HG03097 (cell line): ENCODE measurements at regions not wholly inside any gene's neighbourhood (a gene's known extent, or its start where the extent isn't known, plus 50 kb on each side); places are given as distances from the start of the nearest gene placed in this dataset.
"Not testable (repeated sequence)": the region's sequence is repeated elsewhere in the genome, so short reads cannot be mapped to it uniquely, and the experiment has no call there.

Source experiments
- ATAC-seq: cut with Tn5 transposase; IDR thresholded peaks from one replicate; pipeline ENCODE4 v1.9.1; 2021; ENCODE audit not compliant: unreplicated experiment, low FRiP score

DNA sequence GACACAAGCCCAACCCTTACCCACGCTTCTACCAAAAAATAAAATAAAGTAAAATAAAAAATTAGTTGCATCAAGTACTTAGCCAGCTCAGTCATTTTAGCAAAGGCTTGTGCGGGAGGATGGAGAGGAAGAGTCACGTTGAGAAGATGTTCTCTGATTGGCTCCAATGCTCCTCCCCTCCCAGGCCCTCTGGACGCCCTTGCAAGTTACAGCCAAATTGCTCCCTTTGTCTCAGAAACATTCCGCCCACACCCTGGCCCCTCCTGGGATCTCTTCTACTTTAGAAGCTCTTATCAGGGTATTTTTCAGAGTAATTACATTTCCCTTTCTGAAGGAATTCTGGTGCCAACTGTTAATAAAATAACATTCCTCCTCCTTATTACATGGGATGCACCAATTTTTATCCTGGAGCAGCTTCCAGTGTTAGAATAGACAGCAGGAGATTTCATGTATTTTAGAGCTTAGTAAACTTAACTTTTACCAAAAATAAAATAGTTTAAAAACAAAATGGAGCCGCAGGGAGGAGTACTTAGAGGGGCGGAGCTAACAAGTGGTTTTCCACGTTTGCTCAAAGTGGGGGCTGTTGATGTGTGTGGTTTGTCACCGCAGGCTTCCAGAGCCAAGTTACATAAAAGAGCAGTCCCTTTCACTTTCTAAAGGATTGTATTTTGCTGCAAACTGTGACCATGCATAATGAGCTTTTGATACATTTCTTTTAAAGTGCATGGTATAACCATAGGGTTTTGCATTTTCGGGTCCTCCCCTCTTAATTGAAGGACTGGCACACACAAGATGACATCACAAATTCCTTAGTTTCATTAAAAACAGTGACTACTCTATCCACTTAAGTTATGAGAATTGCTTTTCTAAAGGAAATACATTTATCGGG lies 71.7 kb upstream of the RAP1B start:
- ATAC-seq: no peak

DNA sequence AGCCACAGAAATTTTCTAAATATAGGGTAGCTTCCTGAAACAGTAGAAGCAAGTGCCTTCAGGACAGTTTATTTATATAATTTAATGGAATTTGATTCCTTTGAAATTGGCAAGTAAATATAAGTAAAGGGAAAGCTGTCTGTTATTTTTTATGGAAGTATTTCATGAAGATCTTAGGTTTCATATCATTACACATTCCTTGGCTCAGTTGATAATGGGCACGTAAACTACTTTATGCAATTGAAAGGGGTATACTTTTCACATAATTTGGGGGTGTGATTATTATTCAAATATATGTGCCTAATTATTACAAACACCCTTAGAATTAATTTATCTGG lies 71.1 kb upstream of the RAP1B start:
- ATAC-seq: no peak

DNA sequence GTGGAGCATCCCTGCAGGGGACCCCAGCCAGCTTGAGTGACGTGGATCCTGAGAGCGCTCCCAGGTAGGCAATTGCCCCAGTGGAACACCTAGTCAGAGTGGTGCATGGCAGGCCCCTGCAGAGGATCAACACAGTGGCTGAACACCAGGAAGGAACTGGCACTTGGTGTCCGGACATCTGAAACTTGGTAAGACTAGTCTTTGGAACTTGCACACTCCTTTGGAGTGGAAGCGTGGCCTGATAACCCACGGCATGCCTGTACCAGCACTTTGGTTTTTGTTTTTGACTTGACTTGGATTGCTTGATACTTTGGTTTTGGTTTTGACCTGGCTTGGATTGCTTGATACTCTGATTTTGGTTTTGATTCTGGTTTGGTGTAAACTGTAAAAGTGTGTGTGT lies 69.9 kb upstream of the RAP1B start:
- not testable (repeated sequence) for ATAC-seq

DNA sequence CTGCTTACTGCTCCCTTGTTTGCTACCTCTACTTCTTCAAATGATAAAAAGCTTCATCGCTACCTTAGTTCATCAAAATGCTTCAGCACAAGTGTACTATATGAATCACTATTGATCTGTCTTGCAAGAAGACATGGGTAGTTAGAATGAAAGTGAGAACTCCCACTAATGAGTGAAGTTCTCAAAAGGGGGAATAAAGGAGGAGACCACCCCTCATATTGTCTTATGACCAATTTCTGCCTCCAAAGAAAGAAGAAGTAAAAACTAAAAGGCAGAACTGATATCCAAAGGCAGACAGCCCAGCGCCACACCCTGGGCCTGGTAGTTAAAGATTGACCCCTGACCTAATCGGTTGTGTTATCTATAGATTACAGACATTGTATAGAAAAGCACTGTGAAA lies 63.4 kb upstream of the RAP1B start:
- not testable (repeated sequence) for ATAC-seq

DNA sequence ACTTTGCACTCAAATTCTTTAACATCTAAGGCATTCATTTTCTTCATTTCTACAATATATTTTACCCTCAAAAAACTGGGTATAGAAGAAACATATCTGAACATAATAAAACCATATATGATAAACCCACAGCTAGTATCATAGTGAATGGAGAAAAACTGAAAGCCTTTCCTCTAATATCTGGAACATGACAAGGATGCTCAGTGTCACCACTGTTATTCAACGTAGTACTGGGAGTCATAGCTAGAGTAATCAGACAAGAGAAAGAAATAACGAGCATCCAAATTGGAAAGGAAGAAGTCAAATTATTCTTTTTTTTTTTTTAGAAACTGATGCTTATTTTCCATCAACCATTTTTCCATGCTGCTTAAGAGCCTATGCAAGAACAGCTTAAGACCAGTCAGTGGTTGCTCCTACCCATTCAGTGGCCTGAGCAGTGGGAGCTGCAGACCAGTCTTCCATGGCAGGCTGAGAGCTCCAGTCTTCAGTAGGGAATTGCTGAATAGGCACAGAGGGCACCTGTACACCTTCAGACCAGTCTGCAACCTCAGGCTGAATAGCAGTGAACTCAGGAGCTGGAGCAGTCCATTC lies 58.0 kb upstream of the RAP1B start:
- ATAC-seq: not testable (repeated sequence)

DNA sequence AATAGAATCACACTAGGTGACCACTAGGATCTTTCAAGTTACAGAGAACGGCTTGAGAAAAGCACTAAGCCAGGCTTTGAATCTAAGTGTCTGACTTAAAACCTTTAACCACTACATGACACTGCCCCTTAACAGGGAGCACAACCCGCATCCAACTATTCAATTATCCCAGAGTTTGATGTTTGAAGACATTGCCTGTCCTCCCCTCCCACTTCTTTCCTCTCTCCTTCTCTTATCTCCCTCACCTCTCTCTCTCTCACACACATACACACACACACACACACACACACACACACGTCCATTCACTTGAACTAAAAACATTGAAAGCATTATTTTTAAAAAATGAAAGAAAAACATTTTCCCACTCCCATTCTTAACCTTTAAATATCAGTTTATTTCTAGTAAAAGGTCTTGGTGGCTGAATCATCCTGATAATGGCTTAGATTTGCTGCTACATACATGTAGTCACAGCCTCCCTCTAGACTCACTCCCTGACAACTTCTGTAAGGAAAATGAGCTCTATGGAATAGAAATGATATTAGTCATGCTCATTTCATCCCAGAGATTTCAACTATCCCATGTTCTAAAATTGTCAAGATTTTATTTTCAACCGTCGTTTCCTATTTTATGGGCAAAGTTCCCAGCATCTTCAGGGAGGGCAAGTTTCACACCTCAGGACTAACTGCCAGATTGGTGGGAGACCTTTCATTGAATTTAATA lies 53.5 kb upstream of the RAP1B start:
- ATAC-seq: no peak

DNA sequence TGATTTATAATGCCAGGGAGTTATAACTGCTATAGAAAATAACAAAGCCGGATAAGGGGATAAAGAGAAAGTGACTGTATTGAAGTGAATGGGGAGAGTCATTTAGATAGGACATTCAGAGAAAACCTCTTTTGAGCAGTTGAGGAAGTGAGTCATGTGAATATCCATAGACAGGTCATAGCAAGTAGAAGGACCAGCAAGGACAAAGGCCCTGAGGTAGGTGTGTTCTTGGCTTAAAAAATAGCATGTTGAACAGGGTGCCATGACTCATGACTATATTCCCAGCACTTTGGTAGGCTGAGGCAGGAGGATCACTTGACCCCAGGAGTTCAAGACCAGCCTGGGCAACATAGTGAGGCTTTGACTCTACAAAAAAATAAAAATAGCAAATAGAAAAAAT lies 51.5 kb upstream of the RAP1B start:
- no peak for ATAC-seq

DNA sequence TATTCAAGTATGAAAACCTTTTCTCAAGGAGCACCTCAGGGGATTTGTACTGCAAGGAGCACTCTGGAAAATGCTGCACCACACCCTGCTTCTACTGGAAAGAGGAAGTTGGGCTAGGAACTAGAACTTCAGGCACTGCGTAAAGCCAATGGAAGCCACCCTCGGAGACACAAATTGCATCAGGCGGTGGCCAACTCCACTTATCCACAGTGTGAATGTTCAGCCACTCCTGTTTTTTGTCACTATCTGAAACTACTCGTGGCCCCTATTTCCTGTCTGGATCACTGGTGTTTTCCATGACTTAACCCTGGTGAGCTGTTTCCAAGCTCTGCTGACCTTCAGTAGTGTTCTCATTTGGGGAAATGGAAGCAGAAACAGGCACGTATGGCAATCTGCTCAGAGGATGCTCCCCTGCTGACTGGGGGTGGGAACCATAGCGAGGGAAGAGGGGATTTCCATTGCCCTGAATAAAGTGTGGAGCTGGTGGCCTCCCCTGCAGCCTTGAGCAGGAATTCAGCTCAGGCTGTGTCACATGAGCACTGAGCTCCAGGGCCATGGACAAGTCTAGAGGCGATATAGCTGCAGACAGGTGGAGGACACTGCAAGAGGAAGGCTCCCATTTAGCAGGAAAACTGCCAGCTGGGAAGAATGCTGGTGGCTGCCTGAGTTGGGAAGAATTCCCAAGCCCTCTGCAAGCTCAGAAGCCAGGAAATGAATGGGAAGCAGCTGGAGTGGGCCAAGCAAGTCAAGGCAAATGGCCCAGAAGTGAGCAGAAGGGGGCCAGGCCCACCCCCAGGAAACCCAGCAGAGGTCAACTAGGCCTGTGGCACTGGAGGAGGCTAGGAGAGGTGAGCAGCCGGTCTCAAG lies 50.5 kb upstream of the RAP1B start:
- no peak for ATAC-seq

DNA sequence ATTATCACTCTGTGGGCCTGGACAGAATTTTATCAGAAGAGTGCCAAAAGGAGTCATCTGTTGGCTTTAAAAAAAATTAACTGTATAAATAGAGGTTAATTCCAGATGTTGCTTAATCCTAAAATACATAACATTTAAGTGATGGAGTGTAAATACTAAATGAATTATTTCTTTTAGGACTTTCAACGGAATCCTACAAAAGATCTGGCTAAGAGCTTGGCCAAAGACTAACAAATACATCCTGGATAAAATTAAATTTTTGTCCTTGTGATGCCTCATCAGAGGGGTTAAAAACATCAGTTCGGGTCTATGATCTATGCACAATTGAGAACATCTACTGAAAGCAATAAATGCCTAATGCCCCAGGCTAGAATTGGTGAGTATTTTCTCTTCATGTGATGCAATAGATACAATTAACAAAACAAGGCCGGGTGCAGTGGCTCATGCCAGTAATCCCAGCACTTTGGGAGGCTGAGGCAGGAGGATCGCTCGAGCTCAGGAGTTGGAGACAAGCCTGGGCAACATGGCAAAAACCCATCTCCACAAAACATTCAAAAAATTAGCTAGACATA lies 49.8 kb upstream of the RAP1B start:
- no peak for ATAC-seq
